ENCODE measurements at regions not wholly inside any gene's neighbourhood (a gene's known extent, or its start where the extent isn't known, plus 50 kb on each side); places are given as distances from the start of the nearest gene placed in this dataset.

DNA sequence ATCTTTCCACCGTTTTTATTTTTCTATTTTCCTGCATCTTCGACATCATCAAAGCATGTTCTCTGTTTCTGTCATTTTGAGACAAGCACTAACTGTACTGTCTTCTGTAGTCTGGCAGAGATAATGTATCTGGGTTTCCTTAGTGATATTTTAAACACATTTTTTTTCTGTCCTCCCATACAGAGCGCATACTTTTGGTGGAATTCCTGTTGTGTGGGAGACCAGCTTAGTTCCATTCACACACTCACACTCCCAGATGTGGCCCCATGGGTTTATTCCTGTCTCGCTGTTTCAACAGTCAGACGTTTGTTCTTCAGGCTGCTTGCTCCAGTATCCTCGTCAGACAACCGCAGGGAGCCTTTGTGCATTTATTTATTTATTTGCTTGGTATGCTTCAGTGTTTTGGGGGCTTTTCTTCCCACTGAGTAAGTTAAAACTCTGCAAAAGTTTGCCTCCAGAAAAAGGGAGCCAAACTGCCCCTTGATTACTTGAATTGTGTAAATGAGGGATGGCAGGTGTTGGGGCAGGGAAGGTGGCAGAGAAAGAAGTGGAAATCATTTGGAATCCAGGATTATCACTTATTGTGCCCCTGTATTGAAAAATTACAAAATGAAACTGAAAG is 456.8 kb upstream of the KLF6 start:
- TF ChIP-seq GATA2 (IDR thresholded peaks at IDR 0.05; ENCODE audit: low read depth, low read length) (no peak), GATA3 (IDR thresholded peaks at IDR 0.05; ENCODE audit: low read depth, low read length) (no peak)

DNA sequence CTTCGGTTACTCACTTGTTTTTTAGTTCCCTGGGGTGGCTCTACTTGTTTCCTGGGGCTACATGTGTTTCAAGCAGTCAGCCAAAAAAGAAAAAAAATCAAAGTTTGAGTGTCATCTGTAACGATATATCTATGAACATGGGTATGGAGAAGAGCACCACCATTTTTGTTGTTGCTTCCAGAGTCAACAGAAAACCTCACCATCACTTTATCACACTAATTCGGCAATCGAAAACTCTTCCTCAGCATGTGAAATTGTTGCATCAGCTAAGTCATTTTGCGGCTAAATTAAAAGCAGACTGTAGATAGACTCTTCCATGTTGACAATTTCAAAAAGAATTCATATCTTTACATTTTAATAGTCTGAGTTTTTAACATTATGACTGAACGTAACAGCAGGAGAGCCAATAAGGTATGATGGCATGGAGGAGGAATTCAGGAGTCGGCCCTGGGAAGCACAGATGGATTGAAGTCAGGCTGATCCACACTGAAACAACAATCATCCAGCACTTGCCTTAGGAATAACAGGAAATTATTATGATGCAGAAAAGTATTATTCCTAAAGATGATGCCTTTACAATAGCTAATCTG is 455.7 kb upstream of the KLF6 start:
- TF ChIP-seq GATA3 (IDR thresholded peaks at IDR 0.05; ENCODE audit: low read depth, low read length) (no peak), GATA2 (IDR thresholded peaks at IDR 0.05; ENCODE audit: low read depth, low read length) (no peak)

- TF ChIP-seq GATA2 (IDR thresholded peaks at IDR 0.05; ENCODE audit: low read depth, low read length) (no peak), GATA3 (IDR thresholded peaks at IDR 0.05; ENCODE audit: low read depth, low read length) (no peak)
These were observed 454.2 kb upstream of the KLF6 start for GRCh38 chr10:4239186-4239585.

GRCh38 chr10:4234661-4235060 is 449.7 kb upstream of the KLF6 start:
- TF ChIP-seq GATA2 (IDR thresholded peaks at IDR 0.05; ENCODE audit: low read depth, low read length) = no peak
- no peak for TF ChIP-seq GATA3 (IDR thresholded peaks at IDR 0.05; ENCODE audit: low read depth, low read length)

DNA sequence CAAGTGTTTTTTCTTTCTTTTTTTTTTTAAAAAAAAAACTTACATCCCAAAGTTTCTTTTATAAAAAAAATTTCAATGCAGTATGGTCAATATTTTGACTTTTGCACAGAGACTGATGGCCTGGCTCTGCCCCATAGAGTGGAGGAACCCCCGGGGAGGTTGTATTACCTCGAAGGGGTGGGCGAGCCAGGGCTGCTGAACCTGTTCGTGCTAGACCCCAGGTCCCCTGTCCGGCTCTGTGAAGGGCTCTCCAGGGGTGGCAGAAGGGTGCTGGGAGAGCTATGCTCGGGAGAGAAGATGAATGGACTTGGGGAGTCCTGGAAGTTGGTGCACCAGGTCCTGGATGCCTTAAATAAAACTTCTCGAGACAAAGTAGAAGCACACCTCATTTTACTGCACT is 446.4 kb upstream of the KLF6 start:
- TF ChIP-seq GATA2 (IDR thresholded peaks at IDR 0.05; ENCODE audit: low read depth, low read length) (no peak), GATA3 (IDR thresholded peaks at IDR 0.05; ENCODE audit: low read depth, low read length) (no peak)

DNA sequence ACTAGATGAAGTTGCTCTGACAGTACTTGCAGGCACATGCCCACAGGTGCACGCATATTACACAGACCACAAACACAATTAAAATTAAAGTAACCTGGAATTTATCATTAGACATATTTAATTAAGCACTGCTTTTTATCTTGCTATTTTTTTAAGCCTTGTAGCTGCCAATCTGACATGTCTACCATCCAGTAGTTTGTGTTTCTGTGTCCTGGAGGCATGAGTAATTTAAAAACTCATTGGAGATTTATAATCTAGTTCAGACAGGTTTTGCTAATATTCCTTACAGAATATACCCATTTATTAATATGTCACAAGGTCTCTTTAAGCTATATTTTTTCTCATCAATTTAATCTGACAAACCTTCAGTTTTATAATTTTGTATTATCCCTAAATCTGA is 445.0 kb upstream of the KLF6 start:
- TF ChIP-seq GATA2 (IDR thresholded peaks at IDR 0.05; ENCODE audit: low read depth, low read length) (no peak), GATA3 (IDR thresholded peaks at IDR 0.05; ENCODE audit: low read depth, low read length) (no peak)

GRCh38 chr10:4229106-4229505 is 444.1 kb upstream of the KLF6 start:
- no peak for TF ChIP-seq GATA2 (IDR thresholded peaks at IDR 0.05; ENCODE audit: low read depth, low read length)
- no peak for TF ChIP-seq GATA3 (IDR thresholded peaks at IDR 0.05; ENCODE audit: low read depth, low read length)

DNA sequence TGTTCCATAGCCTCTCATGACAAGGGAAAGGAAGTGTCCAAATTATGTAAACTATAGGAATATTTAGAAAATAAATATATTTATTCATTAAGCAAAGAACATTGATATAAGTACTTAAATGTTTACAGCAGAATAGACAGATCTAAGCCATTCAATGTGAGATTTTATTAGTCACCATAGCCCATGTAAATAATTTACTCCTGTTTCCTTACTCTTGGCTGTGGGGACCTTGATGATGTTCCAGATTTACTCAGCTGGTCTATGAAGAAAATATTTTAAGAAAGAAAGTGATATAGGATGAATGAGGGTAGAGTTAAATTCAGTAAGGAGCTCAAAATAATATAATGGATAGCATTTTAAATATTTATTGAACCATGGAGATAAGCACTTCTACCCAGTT is 442.6 kb upstream of the KLF6 start:
- TF ChIP-seq GATA3 (IDR thresholded peaks at IDR 0.05; ENCODE audit: low read depth, low read length) (no peak), GATA2 (IDR thresholded peaks at IDR 0.05; ENCODE audit: low read depth, low read length) (no peak)

DNA sequence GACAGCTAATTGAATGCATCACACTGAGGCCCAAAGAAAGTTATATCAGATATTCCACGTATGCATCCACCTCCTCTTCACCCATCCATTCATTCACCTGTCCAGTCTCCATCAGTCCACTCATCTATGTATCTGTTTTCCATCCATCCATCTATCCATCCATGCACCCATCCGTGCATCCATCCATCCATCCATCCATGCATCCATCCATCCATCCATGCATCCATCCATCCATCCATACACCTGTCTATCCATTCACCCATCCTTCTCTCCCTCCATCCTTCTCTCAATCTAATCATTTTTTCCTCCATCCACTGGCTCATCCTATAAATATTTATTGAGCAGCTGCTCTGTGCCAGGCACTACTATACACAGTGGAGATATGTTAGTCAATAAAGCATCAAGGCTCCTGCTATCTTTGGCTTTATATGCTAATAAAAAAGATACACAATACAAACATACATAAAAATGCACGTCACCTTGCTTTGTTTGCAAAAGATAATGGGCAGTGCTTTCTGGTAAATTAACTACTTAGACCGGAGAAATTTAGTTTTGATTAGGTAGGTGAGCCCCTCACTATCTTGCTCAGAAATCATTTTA is 442.0 kb upstream of the KLF6 start:
- TF ChIP-seq GATA3 (IDR thresholded peaks at IDR 0.05; ENCODE audit: low read depth, low read length) (no peak), GATA2 (IDR thresholded peaks at IDR 0.05; ENCODE audit: low read depth, low read length) (no peak)

GRCh38 chr10:4224178-4224577 is 439.2 kb upstream of the KLF6 start:
- TF ChIP-seq GATA2 (IDR thresholded peaks at IDR 0.05; ENCODE audit: low read depth, low read length) (no peak), GATA3 (IDR thresholded peaks at IDR 0.05; ENCODE audit: low read depth, low read length) (no peak)

- TF ChIP-seq GATA2 (IDR thresholded peaks at IDR 0.05; ENCODE audit: low read depth, low read length) (no peak), GATA3 (IDR thresholded peaks at IDR 0.05; ENCODE audit: low read depth, low read length) (no peak)
These were observed 434.9 kb upstream of the KLF6 start for GRCh38 chr10:4219901-4220300.

DNA sequence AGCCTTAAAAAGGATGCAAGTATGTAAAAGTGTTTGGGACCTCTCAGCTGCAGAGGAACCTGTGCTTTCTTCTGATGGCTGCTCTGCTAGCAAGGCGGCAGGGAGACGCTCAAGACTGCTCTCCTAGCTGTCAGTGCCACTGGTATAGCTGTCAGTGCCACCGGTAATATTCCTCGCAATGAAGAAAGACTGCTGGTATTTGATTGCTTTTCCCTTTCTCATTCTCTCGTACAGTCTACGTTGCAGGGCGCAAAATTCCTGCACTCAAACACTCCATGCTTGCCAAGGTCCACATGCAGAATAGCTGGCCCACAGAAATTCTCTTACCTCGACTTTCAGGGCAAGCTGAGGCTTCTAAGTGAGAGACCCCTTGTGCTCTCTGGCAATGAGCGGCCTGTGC is 432.6 kb upstream of the KLF6 start:
- TF ChIP-seq GATA2 (IDR thresholded peaks at IDR 0.05; ENCODE audit: low read depth, low read length) (no peak), GATA3 (IDR thresholded peaks at IDR 0.05; ENCODE audit: low read depth, low read length) (no peak)

- TF ChIP-seq GATA2 (IDR thresholded peaks at IDR 0.05; ENCODE audit: low read depth, low read length) (no peak), GATA3 (IDR thresholded peaks at IDR 0.05; ENCODE audit: low read depth, low read length) (no peak)
These were observed 432.2 kb upstream of the KLF6 start for GRCh38 chr10:4217187-4217586.

- TF ChIP-seq GATA3 (IDR thresholded peaks at IDR 0.05; ENCODE audit: low read depth, low read length) (no peak), GATA2 (IDR thresholded peaks at IDR 0.05; ENCODE audit: low read depth, low read length) (no peak)
These were observed 431.7 kb upstream of the KLF6 start for GRCh38 chr10:4216726-4217125.

- no peak for TF ChIP-seq GATA2 (IDR thresholded peaks at IDR 0.05; ENCODE audit: low read depth, low read length)
- no peak for TF ChIP-seq GATA3 (IDR thresholded peaks at IDR 0.05; ENCODE audit: low read depth, low read length)
These were observed 431.1 kb upstream of the KLF6 start for GRCh38 chr10:4215963-4216575.

Measured in SH-SY5Y (cell line).